HG02610 (cell line): ENCODE measurements at regions not wholly inside any gene's neighbourhood (a gene's known extent, or its start where the extent isn't known, plus 50 kb on each side); places are given as distances from the start of the nearest gene placed in this dataset.

Experiments used
- ATAC-seq: cut with Tn5 transposase; IDR thresholded peaks from one replicate; pipeline ENCODE4 v1.9.1; 2021; ENCODE audit warnings: mild to moderate bottlenecking, moderate library complexity; ENCODE audit not compliant: unreplicated experiment

DNA sequence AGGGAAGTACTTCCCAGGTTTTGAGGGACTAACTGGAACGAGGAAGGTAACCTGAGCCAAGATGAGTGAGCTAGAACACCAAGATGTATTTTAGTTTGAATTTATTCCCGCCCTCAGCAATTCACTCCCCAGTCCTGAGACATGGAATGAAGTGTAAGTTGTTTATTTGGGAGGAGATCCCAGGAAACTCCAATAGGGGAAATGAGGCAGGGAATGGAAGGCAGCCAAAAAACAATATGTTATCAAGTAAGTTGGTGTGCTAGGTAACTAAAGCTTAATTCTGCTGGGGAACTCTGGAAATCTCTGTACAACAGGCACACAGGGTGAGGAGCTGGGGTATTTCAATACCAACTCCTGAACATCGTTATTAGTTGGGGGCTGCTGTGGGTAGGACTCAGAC, 189.7 kb upstream of the HDAC9 start:
- ATAC-seq: no peak

DNA sequence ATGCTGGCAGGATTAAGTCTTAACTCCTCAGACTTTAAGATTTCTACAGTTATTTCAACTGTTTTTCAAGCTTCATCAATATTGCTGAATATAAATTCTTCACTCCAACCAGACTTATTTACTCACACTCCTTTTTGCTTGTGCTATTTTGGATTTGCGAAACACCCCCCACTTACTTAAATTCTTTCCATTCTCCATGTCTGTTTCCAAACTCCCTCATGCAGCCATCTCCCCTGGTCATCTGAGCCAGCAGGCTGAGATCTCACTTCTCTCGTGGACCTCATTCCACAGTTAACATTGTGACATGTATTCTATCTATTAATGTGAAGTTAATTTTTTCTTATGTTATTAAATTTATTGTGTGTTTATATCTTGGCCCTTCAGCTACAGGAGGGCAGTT, 188.9 kb upstream of the HDAC9 start:
- no peak for ATAC-seq

DNA sequence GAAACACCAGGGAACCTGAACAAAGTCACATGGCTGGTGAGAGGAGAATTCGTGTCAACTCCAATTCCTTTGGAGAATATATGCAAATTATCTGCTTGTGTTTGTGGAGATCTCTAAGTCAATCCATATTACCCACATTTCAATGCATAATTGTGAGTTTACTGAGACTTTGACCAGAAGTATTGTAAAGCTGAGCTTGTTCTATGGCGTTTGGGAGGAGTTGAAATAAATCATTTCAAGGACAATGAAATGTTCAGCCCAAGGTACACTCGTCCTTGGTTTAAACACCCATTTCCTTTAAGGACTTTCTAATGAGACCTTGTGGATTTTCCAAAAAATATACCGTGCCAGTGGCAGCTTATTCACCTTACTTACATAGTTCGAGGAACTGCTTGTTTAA, 186.6 kb upstream of the HDAC9 start:
- no peak for ATAC-seq

DNA sequence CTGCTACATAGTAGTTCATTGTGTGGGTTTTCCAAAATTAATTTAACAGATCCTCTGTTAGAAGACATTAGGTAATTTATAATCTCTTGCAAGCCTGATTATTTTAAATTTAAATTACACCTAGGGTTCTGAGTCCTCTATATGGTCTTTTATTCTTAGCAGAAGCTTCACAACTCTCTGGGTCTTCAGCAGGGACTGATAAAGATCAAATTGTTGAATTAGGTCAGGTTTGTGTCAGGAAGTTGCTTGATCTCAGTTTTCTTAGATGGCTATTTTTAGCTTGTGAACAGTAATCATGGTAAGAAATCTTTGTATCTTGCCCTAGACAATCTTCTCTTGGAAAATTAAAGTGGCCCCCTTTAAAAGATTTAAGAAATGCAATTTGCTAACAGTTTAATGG, 183.1 kb upstream of the HDAC9 start:
- ATAC-seq: no peak

DNA sequence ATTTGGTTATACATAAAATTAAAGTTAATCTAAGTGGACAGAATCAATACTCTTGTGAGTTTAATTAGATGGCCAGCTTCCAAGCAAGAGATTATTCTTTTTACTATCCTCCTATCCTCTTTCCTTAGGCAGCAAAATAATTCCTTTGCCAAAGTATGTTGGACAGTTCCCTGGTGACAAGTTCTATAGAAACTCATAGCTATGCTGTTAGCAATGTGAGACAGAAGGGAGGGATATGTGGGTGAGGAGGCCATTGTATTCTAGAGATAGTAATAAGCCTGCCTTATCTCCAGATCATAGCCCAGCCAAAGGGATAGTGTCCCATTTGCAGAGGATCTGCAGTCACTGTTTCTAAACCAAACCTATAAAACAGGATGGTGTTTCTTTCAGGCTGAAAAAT, 181.6 kb upstream of the HDAC9 start:
- no peak for ATAC-seq

DNA sequence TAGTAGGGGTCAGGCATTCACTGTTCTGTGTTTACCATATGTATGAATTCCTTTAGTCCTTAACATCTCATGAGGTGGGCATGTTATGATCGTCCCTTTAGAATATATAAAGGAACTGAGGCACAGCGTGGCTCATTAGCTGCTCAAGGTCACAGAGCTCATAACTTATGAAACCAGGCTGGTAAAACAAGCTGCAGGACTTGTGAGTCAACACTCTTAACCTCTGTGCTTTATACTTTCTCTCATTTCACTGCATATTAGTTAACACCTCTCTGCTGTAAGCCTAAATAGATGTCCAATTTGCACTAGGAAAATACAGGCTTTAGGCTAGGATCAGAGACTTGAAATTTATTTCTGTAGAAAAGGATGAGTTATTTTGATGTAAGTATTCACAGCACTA, 180.3 kb upstream of the HDAC9 start:
- no peak for ATAC-seq

DNA sequence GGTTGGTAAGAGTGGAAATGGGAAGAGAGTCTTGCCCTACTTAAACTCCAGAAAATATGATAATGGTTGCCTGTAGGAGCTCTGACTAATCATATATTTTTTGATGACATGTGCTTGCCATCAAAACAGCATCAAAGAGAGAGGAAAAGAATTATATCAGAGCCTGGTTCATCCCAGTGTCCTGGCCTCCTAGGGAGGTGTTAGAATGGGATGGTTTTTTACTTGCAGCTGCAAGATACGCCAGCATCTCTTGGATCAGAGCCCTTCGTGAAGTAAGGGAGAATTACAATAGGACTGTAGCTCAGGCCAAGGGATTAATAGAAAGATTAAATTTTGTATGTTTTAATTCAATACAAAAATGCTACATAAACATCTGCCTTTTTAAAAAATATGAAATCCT, 177.6 kb upstream of the HDAC9 start:
- ATAC-seq: no peak

DNA sequence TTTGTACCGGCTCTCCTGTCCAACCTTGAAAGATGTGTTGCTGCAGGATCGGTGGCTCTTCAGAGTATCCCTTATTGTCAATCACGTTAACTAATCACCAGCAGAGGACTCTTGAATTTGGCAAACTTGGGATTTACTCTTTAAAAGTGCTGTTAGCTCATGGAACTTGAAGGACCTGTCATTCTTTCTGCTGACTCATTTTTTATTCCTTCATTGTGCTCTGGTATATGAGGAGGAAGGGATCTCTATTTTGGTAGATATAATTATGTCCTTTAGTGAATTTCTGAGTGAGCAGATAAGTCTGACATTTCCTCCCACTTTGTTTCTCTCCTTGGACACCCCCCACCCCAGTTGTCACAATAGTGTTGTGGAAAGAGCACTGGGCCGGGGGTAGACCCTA, 175.1 kb upstream of the HDAC9 start:
- no peak for ATAC-seq

DNA sequence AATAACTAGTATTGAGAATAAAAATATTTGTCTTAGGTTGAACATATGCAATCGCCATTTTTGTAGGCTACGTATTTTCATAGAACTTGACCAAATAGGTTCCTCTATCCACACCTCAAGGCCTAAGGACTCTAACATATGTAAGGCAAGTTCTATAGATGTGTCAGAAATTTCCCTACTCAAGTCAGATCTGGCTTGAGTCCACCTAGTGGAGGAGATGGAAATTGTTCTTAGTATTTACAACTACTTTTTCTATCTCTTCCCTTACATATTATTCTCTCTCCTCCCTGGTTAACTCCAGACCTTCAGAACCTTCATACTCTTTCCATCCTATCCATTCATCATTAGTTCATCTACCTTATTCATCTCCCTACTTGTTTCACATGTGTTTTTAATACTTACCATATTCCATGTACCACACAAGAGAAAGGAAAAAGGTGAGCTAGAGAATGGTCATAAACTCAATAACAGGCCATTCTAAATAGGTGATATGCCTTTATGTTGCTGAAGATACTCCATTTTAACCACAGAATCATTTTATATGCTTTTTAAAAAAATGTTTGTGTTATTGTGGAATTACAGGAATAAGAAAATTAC, 174.5 kb upstream of the HDAC9 start:
- ATAC-seq: peak; percentile 89

DNA sequence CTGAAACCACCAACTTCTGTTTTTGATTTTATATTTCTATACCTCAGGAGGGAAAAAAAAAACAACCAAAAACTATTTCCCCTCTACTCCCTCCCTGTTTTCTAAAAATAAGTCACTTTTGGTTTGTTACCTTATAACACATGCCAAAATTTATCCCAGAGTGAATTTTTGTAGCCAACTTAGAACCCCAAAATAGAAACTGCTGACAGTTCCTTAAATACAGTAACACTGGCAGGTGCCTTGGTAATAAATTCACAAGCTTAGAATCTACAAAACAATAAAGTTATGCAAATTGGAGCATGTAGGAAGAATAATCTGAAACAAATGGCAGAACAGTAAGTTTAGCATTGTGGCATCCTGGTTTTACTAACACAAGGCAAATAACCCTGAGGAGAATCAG, 165.0 kb upstream of the HDAC9 start:
- ATAC-seq: no peak

DNA sequence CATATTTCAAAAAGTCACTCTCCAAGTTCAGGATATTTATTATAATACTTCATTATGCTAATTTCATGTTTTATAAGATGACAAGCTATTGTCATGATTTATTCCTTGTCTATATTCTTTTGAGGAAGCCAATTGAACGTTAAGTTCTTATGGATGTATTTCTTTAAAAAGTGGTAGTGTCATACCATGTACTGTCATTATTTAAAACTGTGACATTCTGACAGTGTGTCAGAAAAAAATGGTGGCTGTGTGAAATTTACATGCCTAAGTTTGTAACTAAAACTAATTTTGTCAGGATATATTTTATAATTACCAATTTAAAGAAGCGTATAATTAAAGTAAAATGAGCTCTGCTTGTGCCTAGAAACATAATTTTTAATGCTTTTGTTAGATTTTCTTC, 158.9 kb upstream of the HDAC9 start:
- ATAC-seq: no peak

DNA sequence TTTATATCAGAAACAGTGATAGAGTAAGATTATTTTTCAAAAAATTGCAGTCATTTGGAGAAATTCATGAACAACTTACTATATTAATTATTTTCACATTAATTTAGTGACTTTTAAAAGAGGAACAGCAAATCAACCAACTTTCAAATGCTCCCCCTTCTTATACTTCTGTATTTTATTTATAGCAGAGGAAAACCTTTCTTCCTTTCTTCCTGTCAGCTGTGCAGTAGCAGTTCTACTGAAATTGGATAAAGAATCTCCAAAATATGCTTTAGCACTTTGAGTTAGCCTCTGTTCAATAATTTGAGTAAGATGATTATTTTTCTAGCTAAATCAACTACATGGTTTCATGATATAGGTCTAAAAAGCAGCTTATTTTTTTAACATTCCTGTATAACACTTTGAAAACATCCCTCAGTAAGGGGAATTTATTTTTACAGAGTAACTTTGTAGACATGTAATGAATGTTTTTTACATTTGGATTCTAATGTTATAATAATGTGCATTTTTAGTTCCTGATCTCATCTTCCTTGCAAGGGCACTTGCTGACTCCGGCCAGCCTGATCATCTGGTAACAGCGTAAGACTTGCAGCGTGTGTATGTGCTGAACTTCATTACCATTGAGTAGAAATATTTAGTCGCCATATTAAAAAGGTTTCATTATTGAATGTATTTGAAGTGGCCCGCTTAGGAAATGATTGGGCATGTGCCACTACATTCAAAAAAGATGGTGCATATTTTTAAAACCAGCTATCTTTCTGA, 158.3 kb upstream of the HDAC9 start:
- ATAC-seq: no peak

DNA sequence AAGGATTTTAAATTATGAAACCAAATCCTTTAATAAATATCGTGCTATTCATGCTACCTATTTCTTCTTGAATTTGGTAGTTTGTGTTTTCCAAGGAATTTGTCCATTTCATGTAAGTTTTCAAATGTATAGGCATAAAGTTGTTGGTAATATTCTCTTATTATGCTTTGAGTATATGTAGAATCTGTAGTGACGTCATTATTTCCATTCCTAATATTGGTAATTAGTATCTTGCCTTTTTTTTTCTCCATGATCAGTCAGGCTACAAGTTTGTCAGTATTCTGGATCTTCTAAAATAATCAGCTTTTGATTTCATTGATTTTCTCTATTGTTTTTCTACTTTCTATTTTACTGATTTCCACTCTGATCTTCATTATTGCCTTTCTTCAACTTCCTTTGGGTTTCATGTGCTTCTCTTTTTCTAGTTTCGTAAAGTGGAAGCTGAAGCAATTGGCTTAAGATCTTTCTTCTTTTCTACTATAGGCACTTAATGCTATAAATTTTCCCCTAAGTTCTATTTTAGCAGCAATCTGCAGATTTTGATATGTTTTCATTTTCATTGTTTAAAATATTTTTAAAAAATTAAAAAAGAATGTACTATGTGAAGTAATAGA, 156.5 kb upstream of the HDAC9 start:
- ATAC-seq: no peak

DNA sequence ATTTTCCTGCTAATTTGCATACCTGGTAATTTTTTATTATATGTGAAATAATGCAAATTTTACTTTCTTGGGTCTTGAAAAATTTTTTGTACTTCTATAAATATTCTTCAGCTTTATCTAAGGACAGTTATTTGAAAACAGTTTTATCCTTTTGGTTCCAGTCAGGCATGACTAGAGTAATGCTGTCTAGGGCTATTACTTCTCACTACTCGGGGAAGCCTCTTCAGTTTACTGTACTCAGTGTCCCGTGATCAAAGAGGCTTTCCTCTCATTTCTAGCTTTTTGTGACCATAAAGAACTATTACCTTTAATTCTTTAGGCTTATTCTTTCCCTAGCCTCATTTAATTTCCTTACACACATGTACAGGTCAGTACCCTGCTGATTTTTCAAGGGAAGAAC, 153.8 kb upstream of the HDAC9 start:
- no peak for ATAC-seq

DNA sequence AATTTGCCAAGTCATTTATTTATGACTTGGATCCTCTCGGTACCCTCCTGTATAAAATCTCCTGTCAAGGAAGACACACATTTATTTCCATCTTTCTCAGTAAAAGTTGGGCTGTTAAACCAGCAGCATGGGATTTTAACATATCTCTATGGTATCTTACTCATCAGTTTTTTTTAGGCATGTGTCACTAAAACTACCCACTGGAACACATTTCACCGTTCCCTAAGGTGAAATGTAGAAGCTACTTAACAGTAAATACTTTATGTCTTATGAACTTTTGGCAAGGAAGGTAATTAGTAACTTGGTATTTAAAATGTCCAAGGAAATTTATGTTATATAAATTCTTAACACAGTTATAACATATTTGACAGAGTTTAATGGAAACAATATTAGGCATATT, 152.5 kb upstream of the HDAC9 start:
- no peak for ATAC-seq

DNA sequence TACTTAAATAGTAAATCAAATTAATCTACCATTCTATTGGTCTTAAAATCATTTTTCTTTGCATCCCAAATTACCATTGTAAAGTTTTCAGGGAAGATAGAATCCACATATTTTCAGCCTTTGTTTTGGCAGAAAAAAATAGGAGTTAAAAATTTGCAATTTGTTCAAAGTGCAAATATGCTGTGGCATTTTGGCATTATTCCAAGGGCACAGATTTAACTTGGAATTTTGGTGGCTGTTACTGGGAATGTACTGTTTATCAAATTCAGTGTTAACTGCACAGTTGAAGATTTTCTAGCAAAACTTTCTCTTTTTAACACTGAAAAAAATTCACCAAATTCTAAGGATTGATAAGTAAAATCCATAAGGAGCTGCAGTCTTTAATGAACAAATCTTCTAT, 151.0 kb upstream of the HDAC9 start:
- no peak for ATAC-seq

DNA sequence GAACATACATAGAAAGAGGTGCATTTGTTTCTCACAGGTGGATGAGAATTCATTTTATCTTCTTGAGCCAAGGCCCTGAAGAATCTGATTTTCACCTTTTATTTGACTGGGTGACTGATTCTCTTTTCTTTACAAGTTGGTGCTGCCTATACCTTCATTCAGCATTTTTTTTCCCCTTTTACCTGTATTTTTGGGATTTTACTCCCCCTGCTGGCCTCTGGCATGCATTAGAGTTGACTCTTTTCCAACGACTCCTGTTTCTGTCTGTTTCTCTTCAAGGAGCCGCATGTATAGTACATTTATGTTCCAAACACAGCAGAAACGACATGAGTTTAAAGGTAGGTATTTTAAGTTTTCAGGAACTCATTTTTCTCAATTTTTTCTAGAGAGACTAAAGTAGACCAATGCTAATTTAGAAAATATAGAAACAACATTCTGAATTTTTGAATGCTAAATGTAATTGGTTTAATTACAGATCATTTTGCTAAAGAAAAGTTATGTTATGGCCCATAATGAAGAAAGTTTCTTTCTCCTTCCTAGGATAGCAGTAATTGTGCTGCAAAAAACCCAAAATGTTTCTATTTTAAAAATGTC, 149.8 kb upstream of the HDAC9 start:
- peak; percentile 48 for ATAC-seq

DNA sequence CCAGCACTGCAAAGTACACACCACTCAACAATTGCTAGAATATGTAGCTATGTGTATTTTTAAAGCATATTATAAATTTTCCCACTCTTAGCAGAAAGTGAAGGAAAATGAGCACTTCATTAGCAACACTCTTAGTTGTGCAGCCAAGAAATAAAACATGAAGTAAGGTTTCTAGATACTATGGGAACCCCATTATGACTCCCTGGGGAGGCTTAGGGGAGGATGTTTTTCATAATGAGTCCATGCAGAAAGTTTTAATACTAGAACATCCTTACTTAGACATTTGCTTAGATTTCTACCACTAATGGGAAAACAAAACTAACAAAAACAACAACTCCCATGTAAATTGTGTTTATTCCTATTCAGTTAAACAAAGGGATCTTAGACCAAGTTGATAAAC, 148.4 kb upstream of the HDAC9 start:
- no peak for ATAC-seq

DNA sequence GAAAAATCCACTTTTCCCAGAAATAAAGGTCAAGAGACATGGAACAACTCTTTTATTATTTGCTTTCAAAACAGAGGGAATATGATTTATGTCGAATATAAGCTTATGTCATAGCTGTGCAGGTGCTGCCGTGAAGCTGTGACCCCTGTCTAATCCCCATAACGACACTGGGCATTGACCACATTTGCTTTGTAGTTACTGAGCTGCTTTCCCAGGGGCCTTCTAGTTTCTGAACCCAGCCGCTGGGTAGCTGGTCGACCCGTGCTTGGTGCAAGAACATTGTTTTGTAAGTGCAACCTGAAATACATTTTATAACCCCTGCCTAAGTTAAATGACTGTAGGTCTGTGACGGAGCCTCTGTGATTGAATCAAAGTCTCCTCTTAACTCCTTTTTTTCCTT, 144.9 kb upstream of the HDAC9 start:
- no peak for ATAC-seq

DNA sequence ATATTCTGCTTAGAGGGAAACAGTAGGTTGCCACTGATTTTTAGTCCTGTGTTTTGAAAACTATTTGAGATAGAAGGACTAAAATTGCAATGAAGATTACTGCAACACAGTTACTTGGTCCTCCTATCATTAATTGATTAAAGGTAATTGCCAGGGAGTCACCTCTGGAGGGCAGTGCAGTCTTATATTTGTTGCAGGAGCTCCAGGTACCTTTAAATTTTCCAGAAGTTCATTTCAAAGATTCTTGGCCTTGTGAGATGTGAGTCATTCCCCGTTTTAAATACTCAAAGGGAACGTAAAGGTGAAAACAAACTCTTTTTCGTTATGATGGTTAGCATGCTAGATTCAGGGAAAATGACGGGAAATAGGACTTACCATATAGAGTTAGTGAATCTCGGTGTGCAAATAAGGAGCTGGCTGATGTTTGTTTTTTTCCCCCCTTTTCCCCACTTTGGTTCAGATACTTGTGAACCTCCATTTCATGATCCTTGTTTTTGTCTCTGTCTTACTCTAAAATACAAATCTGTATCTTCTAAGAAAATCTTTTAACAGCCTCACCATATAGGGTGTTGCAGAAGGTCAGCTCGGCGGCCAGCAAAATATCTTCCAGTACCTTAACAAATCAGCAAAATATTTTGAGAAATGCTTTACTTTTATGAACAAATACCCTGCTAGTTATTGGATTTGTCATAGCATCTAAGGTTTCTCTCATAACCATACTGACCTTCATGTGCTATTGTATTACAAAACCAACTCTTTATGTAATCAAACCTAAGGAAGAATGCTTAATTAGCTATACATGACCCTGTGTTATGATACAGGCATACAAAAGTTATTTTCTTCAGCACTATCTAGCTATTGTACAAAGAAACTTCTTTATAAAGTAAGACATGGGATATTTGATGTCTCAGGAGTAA, 143.0 kb upstream of the HDAC9 start:
- ATAC-seq: peak; percentile 69

DNA sequence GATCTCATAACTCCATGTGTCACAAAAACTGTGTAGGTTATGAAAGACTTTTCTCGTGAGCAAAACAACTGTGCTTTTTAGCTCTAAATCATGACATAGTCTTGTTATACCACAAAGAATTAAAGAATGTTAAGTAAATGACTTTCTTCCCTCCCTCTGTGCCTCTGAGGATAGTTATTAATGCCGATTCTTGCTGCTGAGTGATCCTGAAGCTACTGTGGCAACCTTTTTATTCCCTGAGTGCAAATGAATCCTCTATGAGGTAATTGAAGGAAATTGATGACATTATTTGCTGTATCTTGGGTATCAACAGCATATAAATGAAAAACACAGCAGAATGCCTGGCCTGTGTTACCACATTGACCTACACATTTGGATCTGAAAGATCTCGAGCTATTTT, 142.2 kb upstream of the HDAC9 start:
- no peak for ATAC-seq
